Endothelial cell of umbilical vein (primary cell): ENCODE measurements at regions not wholly inside any gene's neighbourhood (a gene's known extent, or its start where the extent isn't known, plus 50 kb on each side); places are given as distances from the start of the nearest gene placed in this dataset.

Experiments used
- BruUV-seq: library from RNA; stranded (reverse); fragments of 400-500 nt; replicated peaks from 2 replicates; lab custom pipeline; 2021; lab: Mats Ljungman, UMichigan
- CTCF ChIA-PET: fragments of 300-600, 350-600 bp; sonication (Branson Sonifier 250); formaldehyde crosslinking; loops from one replicate; lab custom pipeline; 2021; ENCODE audit warnings: antibody characterized with exemption, inconsistent platforms; lab: Charles Lee
- POLR2A ChIA-PET: fragments of 300-600, 350-600 bp; sonication (Branson Sonifier 250); formaldehyde crosslinking; loops from one replicate; lab custom pipeline; 2021; ENCODE audit warnings: antibody characterized with exemption, inconsistent platforms; lab: Charles Lee
- DNase-seq: peaks from one replicate; pipeline ENCODE4 v3.0.0-alpha.2; 2011; ENCODE audit warnings: low read depth, low spot score
- FAIRE-seq: peaks from 2 replicates; lab custom pipeline; 2011; peaks lifted over from hg19 to GRCh38; lab: Jason Lieb, UNC
- H2AFZ ChIP-seq: 2 replicates; pipeline ENCODE4 v1.6.0; 2012; ENCODE audit warnings: low read depth, low read length, control low read depth, inconsistent platforms
- H3K27ac ChIP-seq: 2 replicates; pipeline ENCODE4 v1.5.1; 2011; ENCODE audit warnings: low read depth, mild to moderate bottlenecking, control low read depth, low read length, moderate library complexity; ENCODE audit not compliant: insufficient read depth
- H3K27me3 ChIP-seq, 2 experiments: 2 replicates each; pipeline versions ENCODE4 v1.6.0 to v1.6.1; 2011; ENCODE audit warnings: low read length in 2 of 2, mixed read lengths in 1 of 2; ENCODE audit not compliant: control insufficient read depth in 2 of 2, insufficient read depth in 2 of 2
- H3K36me3 ChIP-seq, 2 experiments: 2 replicates in 1 of 2; 3 replicates in 1 of 2; pipeline ENCODE4 v1.5.1; 2011; ENCODE audit warnings: low read length in 2 of 2, mild to moderate bottlenecking in 1 of 2, moderate library complexity in 1 of 2; ENCODE audit not compliant: control insufficient read depth in 2 of 2, insufficient read depth in 2 of 2; ENCODE audit errors: extremely low read depth in 1 of 2
- H3K4me1 ChIP-seq: 3 replicates; pipeline ENCODE4 v1.5.1; 2011; ENCODE audit warnings: mild to moderate bottlenecking, low read length; ENCODE audit not compliant: control insufficient read depth, insufficient read depth; ENCODE audit errors: extremely low read depth
- H3K4me2 ChIP-seq: 2 replicates; pipeline ENCODE4 v1.6.1; 2011; ENCODE audit warnings: low read length, control low read depth, mixed read lengths; ENCODE audit not compliant: insufficient read depth
- H3K4me3 ChIP-seq, 3 experiments: fragments of 200-600 bp in 1 of 3; sonication (generic), shearing (Covaris generic) in 1 of 3; replicated peaks in 1 of 3; 2 replicates each; pipeline ENCODE4 v1.5.1; 2011 to 2016; ENCODE audit warnings: control low read depth in 3 of 3, low read length in 3 of 3, mild to moderate bottlenecking in 2 of 3, inconsistent platforms in 1 of 3, low read depth in 1 of 3, moderate library complexity in 1 of 3; ENCODE audit not compliant: insufficient read depth in 1 of 3
- H3K79me2 ChIP-seq: 2 replicates; pipeline ENCODE4 v1.6.0; 2012; ENCODE audit warnings: low read length, inconsistent platforms; ENCODE audit not compliant: control insufficient read depth, insufficient read depth
- H3K9ac ChIP-seq: replicated peaks from 2 replicates; pipeline ENCODE3; 2011; ENCODE audit warnings: low read length, control low read depth; ENCODE audit not compliant: insufficient read depth; ENCODE audit errors: extremely low read depth
- H3K9me1 ChIP-seq: replicated peaks from 3 replicates; pipeline ENCODE4 v1.6.0; 2011; ENCODE audit warnings: mild to moderate bottlenecking, low read length; ENCODE audit not compliant: control insufficient read depth, insufficient read depth; ENCODE audit errors: extremely low read depth
- H3K9me3 ChIP-seq: replicated peaks from 2 replicates; pipeline ENCODE4 v1.5.1; 2012; ENCODE audit warnings: low read length, inconsistent platforms; ENCODE audit not compliant: control insufficient read depth, insufficient read depth
- H4K20me1 ChIP-seq: replicated peaks from 2 replicates; pipeline ENCODE3; 2011; ENCODE audit warnings: mild to moderate bottlenecking, low read length; ENCODE audit not compliant: control insufficient read depth, insufficient read depth; ENCODE audit errors: extremely low read depth
- EZH2 ChIP-seq: IDR thresholded peaks from 2 replicates; pipeline ENCODE4 v1.6.1; 2012; ENCODE audit warnings: borderline replicate concordance, low read depth, mild to moderate bottlenecking, moderate library complexity, low read length, inconsistent platforms; ENCODE audit not compliant: severe bottlenecking
- FOS ChIP-seq: IDR thresholded peaks from 2 replicates; pipeline ENCODE4 v1.6.1; 2011; ENCODE audit warnings: mild to moderate bottlenecking, low read length, moderate library complexity, borderline replicate concordance; ENCODE audit not compliant: insufficient read depth
- GATA2 ChIP-seq: IDR thresholded peaks from 2 replicates; pipeline ENCODE4 v1.7.0; 2011; ENCODE audit warnings: low read depth, mild to moderate bottlenecking, moderate library complexity, mixed read lengths, low read length; ENCODE audit not compliant: insufficient read length, insufficient read depth
- JUN ChIP-seq: IDR thresholded peaks from 2 replicates; pipeline ENCODE4 v1.6.1; 2011; ENCODE audit warnings: borderline replicate concordance, low read depth; ENCODE audit not compliant: insufficient read length, insufficient read depth
- MYC ChIP-seq: IDR thresholded peaks from one replicate; pipeline ENCODE4 v1.6.1; 2011; ENCODE audit warnings: mild to moderate bottlenecking, low read depth, low read length
- POLR2A ChIP-seq: IDR thresholded peaks from 2 replicates; pipeline ENCODE4 v1.6.1; 2012; ENCODE audit warnings: low read depth, mild to moderate bottlenecking, control low read depth, low read length
- POLR2AphosphoS5 ChIP-seq: IDR thresholded peaks from 2 replicates; pipeline ENCODE4 v1.6.1; 2012; ENCODE audit warnings: low read depth, mild to moderate bottlenecking, control low read depth, low read length, moderate library complexity; ENCODE audit not compliant: insufficient read depth
- dilution Hi-C: fragments of 300-500 bp; cut with MboI; formaldehyde crosslinking; loops from one replicate; pipeline ENCODE4 v1.15.0; 2019; ENCODE audit warnings: low sequenced_read_pairs; ENCODE audit not compliant: extremely low pct_ligation_motif_present
- intact Hi-C: fragments of 100-400 bp; cut with micrococcal nuclease; formaldehyde crosslinking; loops from one replicate; pipeline ENCODE4 v1.10.0; 2022
- TF ChIP-seq, protein P1 (sequence below): IDR thresholded peaks from 2 replicates; pipeline ENCODE4 v1.6.1; 2011; ENCODE audit not compliant: insufficient read depth, insufficient read length
- TF ChIP-seq, protein P2 (sequence below), 2 donors: IDR thresholded peaks; 1 replicate in 1 of 2; 2 replicates in 1 of 2; pipeline ENCODE4 v1.5.1; 2011; ENCODE audit warnings: low read length in 2 of 2, mild to moderate bottlenecking in 2 of 2, moderate library complexity in 2 of 2, control low read depth in 1 of 2, inconsistent platforms in 1 of 2, low read depth in 1 of 2; ENCODE audit not compliant: insufficient read depth in 1 of 2; ENCODE audit errors: extremely low read depth in 1 of 2

- H3K79me2 ChIP-seq, result no peaks in the 10 kb centered on the region
- H3K4me3 ChIP-seq, result no peak overlapping the region
- no peak overlapping the region for H2AFZ ChIP-seq
- no peak for TF ChIP-seq POLR2AphosphoS5
- TF ChIP-seq FOS, result no peak
- TF ChIP-seq JUN, result no peak
- no peak overlapping the region for H3K4me2 ChIP-seq
- no peak overlapping the region for H3K27ac ChIP-seq
- no peaks in the 10 kb centered on the region for H4K20me1 ChIP-seq
- H3K27me3 ChIP-seq, result peaks cover 0 to 2% of the 10 kb centered on the region in 2 experiments
- FAIRE-seq (no peak), DNase-seq (no peak)
- ChIA-PET CTCF (no interaction called here), POLR2A (no interaction called here)
- no peaks in the 10 kb centered on the region for H3K9me1 ChIP-seq
- dilution Hi-C loops, result no loop called here
- H3K4me1 ChIP-seq, result no peaks in the 10 kb centered on the region
- H3K36me3 ChIP-seq, result no peaks in the 10 kb centered on the region
- intact Hi-C loops, result no loop called here
- H3K9ac ChIP-seq, result no peak overlapping the region
- H3K9me3 ChIP-seq, result no peaks in the 10 kb centered on the region
- no TSS peak for BruUV-seq
These were observed 132.1 kb upstream of the PAX6 start for GRCh38 chr11:31943056-31943780.

- no peak for TF ChIP-seq MYC
- no peak for TF ChIP-seq POLR2AphosphoS5
- TF ChIP-seq, protein P1, sequence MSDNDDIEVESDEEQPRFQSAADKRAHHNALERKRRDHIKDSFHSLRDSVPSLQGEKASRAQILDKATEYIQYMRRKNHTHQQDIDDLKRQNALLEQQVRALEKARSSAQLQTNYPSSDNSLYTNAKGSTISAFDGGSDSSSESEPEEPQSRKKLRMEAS, result no peak
- TF ChIP-seq GATA2, result no peak
- TF ChIP-seq FOS, result no peak
- TF ChIP-seq, protein P2, sequence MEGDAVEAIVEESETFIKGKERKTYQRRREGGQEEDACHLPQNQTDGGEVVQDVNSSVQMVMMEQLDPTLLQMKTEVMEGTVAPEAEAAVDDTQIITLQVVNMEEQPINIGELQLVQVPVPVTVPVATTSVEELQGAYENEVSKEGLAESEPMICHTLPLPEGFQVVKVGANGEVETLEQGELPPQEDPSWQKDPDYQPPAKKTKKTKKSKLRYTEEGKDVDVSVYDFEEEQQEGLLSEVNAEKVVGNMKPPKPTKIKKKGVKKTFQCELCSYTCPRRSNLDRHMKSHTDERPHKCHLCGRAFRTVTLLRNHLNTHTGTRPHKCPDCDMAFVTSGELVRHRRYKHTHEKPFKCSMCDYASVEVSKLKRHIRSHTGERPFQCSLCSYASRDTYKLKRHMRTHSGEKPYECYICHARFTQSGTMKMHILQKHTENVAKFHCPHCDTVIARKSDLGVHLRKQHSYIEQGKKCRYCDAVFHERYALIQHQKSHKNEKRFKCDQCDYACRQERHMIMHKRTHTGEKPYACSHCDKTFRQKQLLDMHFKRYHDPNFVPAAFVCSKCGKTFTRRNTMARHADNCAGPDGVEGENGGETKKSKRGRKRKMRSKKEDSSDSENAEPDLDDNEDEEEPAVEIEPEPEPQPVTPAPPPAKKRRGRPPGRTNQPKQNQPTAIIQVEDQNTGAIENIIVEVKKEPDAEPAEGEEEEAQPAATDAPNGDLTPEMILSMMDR (IDR thresholded peaks at IDR 0.05; ENCODE audit: extremely low read depth in 1 of 2, insufficient read depth in 1 of 2, low read depth in 1 of 2, low read length in 2 of 2), result no peak
- no peak for TF ChIP-seq POLR2A
- no peak for TF ChIP-seq JUN
- no peak for TF ChIP-seq EZH2
- POLR2A ChIA-PET, result no interaction called here
- DNase-seq, result peak; percentile 75
These were observed 129.4 kb upstream of the PAX6 start for GRCh38 chr11:31940371-31941037.

More at GRCh38 chr11:31940371-31941037, 129.4 kb upstream of the PAX6 start:
- Histone ChIP-seq H3K4me1 (no peaks in the 10 kb centered on the region), H3K79me2 (no peaks in the 10 kb centered on the region), H3K9me1 (no peaks in the 10 kb centered on the region), H2AFZ (no peak overlapping the region), H4K20me1 (no peaks in the 10 kb centered on the region), H3K36me3 (no peaks in the 10 kb centered on the region), H3K27ac (no peak overlapping the region), H3K4me2 (no peak overlapping the region), H3K4me3 (no peak overlapping the region), H3K9me3 (no peaks in the 10 kb centered on the region), H3K9ac (no peak overlapping the region), H3K27me3 (peaks cover 0 to 2% of the 10 kb centered on the region in 2 experiments)
- no peak for FAIRE-seq
- BruUV-seq, result no TSS peak
- intact Hi-C loops, result no loop called here
- dilution Hi-C loops, result no loop called here
- CTCF ChIA-PET, result interaction anchor here (1.1 kb wide), 1 partner anchor 18 kb away, joined by 6 read pairs; no protein-coding TSS in a partner anchor
